Stimulated activated CD4-positive, alpha-beta T cell treated with anti-CD3 and anti-CD28 coated beads, Interleukin-2, amount 100 ng/mL, for 24 hours (primary cell): ENCODE measurements at regions not wholly inside any gene's neighbourhood (a gene's known extent, or its start where the extent isn't known, plus 50 kb on each side); places are given as distances from the start of the nearest gene placed in this dataset.

ENCODE experiments used
- DNase-seq, 2 donors: peaks; one replicate each; pipeline ENCODE4 v3.0.0-alpha.2; 2020

DNA sequence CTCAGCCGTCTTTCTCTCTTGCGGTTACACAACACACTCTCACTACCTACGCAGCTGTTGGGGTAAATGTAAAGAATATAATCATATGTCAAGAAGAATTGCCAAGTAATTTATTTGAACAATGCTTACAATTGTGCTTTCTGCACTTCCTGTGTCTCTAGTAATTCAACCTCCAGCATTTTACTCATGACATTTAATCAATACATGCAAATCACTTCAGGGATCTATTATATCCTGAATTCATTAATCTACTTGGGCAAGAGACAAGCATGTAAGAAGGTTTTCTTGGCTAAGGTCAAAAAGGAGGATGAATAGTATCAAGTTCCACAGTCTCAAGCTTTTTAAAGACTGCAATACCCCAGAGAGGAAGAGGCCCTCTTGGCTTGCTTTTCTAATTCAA, 562.9 kb upstream of the ADARB2 start:
- DNase-seq = no peak

GRCh38 chr10:2296179-2296891, 559.0 kb upstream of the ADARB2 start:
- no peak for DNase-seq

DNA sequence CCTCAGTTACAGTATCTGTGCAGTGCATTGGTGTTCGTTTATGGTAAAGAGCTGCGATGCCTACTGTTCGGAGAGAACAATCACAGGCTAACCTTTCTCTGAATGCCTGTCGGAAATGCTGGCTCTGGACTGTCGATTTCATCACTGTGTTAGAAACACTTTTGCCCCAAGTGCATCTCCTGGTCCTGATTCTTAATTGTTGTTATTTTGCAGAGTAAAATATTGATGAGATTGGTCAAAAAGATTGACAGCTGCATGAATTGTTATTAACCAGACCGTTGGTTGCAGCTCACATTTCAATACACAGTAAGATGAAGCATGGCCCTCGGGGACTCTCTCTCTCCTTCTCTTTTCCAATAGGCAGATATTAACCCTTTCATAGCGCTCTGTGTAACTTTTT, 557.4 kb upstream of the ADARB2 start:
- DNase-seq = no peak

DNA sequence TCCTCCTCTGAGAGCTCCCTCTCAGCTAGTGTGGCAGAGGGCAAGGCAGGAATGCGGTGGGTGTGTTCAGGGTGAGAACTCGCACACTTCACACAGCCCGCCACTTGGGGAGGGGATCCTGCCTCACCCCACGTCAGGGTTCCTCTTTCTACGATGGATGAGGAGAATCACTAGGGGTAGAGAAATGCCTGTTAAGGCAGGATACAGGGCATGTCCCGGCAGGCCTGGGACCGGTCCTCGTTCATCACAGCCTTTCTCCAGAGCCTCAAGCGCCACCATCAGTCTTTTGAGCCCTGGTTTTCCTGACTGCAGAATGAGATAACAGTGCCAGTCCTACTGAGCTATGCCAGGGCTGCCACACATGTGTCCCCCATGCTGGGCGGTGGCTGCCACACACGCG, 546.7 kb upstream of the ADARB2 start:
- DNase-seq = no peak

DNA sequence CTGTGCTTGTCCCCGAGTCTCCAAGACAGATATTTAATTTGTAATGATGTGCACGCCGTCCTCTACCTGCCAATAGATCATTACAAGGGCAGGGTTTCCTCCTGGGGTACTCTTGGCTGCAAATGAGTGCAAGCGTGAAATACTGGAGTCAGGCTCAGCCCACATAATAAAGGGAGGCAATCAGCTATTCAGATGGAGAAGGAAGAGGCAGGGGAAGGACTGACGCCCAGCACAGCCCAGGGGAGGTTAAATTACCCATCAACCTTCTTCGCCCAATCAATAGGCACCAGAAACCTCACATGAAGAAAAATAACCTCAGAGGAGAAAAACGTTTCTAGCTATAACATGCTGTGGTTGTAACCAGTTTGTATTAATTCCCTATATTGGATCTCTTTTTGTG, 544.9 kb upstream of the ADARB2 start:
- DNase-seq = no peak

GRCh38 chr10:2280713-2281300, 543.5 kb upstream of the ADARB2 start:
- no peak for DNase-seq

- no peak for DNase-seq
These were observed 542.4 kb upstream of the ADARB2 start for GRCh38 chr10:2279711-2280110.

- no peak for DNase-seq
These were observed 541.0 kb upstream of the ADARB2 start for GRCh38 chr10:2278363-2278762.

- no peak for DNase-seq
These were observed 526.2 kb upstream of the ADARB2 start for GRCh38 chr10:2263561-2263960.

GRCh38 chr10:2262878-2263277, 525.6 kb upstream of the ADARB2 start:
- DNase-seq = no peak

- no peak for DNase-seq
These were observed 525.0 kb upstream of the ADARB2 start for GRCh38 chr10:2262333-2262732.

DNA sequence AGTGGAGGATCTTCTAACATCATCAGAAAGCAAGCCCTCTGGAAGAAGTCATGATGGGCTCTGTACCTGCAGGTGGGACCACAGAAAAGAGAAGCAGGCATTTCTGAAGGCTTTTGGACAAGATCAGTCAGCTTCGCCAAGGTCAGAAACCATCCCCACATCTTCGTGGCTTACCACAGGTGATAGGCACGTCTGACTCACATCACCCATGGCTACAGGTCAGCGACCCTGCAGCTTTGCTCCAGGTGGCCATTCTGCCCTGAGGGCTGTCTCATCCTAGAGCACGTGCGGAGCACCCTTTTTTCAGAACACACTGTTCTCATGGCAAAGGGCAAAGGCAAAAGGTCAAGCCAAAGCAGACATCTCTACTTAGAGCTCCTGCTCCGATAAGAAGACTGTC, 518.9 kb upstream of the ADARB2 start:
- DNase-seq = no peak

DNA sequence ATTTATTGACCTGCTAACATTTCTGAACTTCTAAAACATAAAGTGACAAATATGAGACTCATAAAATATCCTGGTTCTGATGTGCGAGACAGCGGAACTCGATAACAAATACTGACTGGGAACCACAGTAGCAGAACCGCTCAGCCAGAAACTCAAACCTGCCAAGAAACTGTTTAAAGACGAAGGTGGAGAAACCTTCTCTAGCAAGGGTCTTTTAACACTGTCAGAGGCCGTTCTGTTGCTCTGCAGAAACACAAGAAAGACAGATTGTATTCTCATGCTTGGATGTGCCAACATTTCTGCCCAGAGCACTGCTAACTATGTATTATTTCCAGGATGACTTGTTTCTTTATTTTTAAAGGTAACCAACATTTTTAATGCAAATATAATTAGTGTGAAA, 514.8 kb upstream of the ADARB2 start:
- DNase-seq = no peak

- DNase-seq = no peak
These were observed 514.3 kb upstream of the ADARB2 start for GRCh38 chr10:2251631-2252030.

- DNase-seq = no peak
These were observed 509.4 kb upstream of the ADARB2 start for GRCh38 chr10:2246747-2247146.

- DNase-seq = no peak
These were observed 508.3 kb upstream of the ADARB2 start for GRCh38 chr10:2245580-2245979.

DNA sequence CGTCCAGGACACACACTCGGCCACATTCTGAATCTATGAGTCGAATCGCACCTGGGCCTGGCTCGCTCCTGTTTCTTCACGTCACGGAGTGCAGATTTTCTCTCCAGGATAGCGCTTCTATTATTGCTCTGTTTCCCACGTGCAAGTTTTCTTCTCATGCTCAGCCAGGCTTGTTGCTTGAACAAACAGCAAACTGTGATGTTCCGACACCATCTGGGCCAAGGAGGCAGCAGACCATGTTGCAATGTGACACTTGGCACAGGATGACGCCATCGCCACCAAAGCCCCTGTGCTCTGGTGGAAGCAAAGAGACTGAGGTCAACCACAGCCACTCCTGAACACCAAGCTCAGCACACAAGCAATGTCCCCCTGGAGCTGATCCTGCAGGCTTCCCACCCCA, 507.1 kb upstream of the ADARB2 start:
- no peak for DNase-seq

- no peak for DNase-seq
These were observed 499.6 kb upstream of the ADARB2 start for GRCh38 chr10:2236876-2237275.

- DNase-seq = no peak
These were observed 495.2 kb upstream of the ADARB2 start for GRCh38 chr10:2232479-2232878.

DNA sequence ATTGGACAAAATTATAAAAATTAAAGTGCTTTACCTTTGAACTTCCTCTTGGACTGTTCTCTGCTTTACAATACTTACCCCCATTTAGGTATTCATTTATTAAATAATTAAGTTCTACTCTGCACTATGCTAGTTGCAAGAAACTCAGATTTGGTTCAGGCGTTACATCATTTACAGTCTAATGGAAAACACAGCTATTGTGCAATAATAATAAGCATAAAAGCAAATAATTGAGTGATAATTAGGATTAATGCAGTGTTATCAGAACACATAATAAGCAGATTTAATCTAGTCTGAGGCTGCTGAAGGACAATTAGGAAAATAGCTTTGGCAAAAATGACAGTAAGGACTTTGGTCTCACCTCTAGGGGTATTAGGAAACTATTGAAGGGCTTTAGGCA, 493.2 kb upstream of the ADARB2 start:
- no peak for DNase-seq

- no peak for DNase-seq
These were observed 491.1 kb upstream of the ADARB2 start for GRCh38 chr10:2228320-2228901.

DNA sequence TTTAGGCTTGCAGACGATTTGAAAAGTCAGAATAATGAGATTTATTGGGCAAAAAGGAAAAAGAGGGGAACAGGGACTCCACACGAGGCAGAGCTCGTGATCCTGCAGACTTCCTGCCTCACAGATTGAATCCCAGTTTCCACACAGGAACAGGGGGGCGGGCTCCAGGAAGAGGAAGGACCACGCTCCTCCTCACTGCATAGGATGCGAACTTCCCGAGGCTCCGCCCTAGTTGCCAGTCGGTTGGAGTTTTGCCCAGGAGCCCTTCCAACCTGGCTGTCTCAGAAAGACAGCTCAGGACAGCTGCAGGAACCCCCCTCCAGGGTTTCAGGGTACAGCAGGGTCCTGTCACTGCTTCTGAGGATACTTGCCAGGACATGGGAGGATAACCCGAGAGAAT, 488.3 kb upstream of the ADARB2 start:
- DNase-seq = no peak

GRCh38 chr10:2223548-2224320, 486.4 kb upstream of the ADARB2 start:
- DNase-seq = no peak

DNA sequence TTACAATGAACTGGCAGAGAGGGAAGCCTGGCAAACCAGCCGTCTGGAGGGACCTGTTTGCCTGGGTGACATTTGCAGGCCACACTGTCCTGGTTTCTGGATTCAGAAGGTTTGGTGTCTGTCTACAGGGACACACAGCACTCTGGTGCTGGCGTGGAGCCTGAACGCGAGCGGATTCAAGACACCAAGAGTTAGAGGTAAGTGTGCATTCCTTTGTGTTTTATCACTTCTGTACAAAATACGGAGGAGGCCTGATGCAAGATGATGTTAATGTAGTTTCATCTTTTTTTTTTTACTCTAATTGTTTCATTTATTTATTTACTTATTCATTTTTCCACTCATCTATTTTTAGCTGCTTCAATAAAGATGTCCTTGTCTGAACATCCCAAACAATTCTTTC, 485.3 kb upstream of the ADARB2 start:
- DNase-seq = no peak
